ENCODE measurements at regions not wholly inside any gene's neighbourhood (a gene's known extent, or its start where the extent isn't known, plus 50 kb on each side); places are given as distances from the start of the nearest gene placed in this dataset.
"Not testable (repeated sequence)": the region's sequence is repeated elsewhere in the genome, so short reads cannot be mapped to it uniquely, and the experiment has no call there.

GRCh38 chr1:192418552-192419285 is 101.9 kb downstream of the RGS21 start:
- no peak for DNase-seq

GRCh38 chr1:192430644-192431043 is 113.9 kb downstream of the RGS21 start:
- DNase-seq: no peak

- no peak for DNase-seq
Observed at GRCh38 chr1:192435704-192436103, 118.9 kb downstream of the RGS21 start.

- no peak for DNase-seq
Observed at GRCh38 chr1:192436441-192437078, 119.8 kb downstream of the RGS21 start.

- no peak for DNase-seq
Observed at GRCh38 chr1:192438737-192439136, 121.9 kb downstream of the RGS21 start.

GRCh38 chr1:192439373-192440025 is 122.7 kb downstream of the RGS21 start:
- DNase-seq: no peak

- no peak for DNase-seq
Observed at GRCh38 chr1:192441492-192441891, 124.7 kb downstream of the RGS21 start.

- no peak for DNase-seq
Observed at GRCh38 chr1:192442736-192443135, 125.9 kb downstream of the RGS21 start.

GRCh38 chr1:192443616-192444015 is 126.8 kb downstream of the RGS21 start:
- no peak for DNase-seq

- DNase-seq: no peak
Observed at GRCh38 chr1:192445241-192445640, 128.4 kb downstream of the RGS21 start.

GRCh38 chr1:192445839-192446489 is 129.2 kb downstream of the RGS21 start:
- no peak for DNase-seq

- no peak for DNase-seq
Observed at GRCh38 chr1:192448026-192448578, 127.5 kb upstream of the RGS1 start.

GRCh38 chr1:192453360-192453992 is 122.1 kb upstream of the RGS1 start:
- no peak for DNase-seq

GRCh38 chr1:192459467-192459866 is 116.1 kb upstream of the RGS1 start:
- DNase-seq: no peak

GRCh38 chr1:192461684-192462083 is 113.9 kb upstream of the RGS1 start:
- no peak for DNase-seq

- no peak for DNase-seq
Observed at GRCh38 chr1:192462616-192463015, 113.0 kb upstream of the RGS1 start.

- DNase-seq: no peak
Observed at GRCh38 chr1:192463661-192464060, 111.9 kb upstream of the RGS1 start.

GRCh38 chr1:192465221-192465620 is 110.4 kb upstream of the RGS1 start:
- DNase-seq: not testable (repeated sequence)

- DNase-seq: no peak
Observed at GRCh38 chr1:192474080-192474683, 101.4 kb upstream of the RGS1 start.

- no peak for DNase-seq
Observed at GRCh38 chr1:192475329-192475728, 100.2 kb upstream of the RGS1 start.

GRCh38 chr1:192475970-192476369 is 99.6 kb upstream of the RGS1 start:
- no peak for DNase-seq

GRCh38 chr1:192476802-192477298 is 98.7 kb upstream of the RGS1 start:
- no peak for DNase-seq
